ENCODE measurements at regions not wholly inside any gene's neighbourhood (a gene's known extent, or its start where the extent isn't known, plus 50 kb on each side); places are given as distances from the start of the nearest gene placed in this dataset.

DNA sequence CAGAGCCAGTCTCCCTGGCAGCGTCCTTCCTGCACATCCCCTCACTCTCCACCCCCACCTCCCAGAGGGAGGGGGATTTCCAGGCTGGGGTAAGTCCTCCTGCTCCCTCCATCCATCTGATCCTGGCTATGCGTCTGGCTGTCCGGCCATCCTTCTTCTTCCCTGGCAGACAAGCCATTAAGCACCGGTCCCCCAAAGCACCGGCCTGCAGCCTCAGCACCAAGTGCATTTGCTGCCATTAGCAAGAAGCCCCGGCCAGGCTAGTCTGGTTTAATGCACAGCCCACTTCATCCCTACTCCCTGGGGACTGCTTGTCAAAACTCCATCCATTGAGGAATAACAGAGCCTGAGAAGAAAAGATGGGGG is 208.7 kb upstream of the IER5L start:
- no peak for DNase-seq (ENCODE audit: low read depth, low spot score)
- Histone ChIP-seq H3K27ac (ENCODE audit: low read depth, low read length) (no peak overlapping the region), H2AFZ (ENCODE audit: low read depth, low read length, poor library complexity, severe bottlenecking) (no peak overlapping the region), H3K4me1 (ENCODE audit: control insufficient read depth in 1 of 2, insufficient read depth in 2 of 2, low read length in 2 of 2) (peaks cover 46 to 58% of the 10 kb centered on the region in 2 experiments), H3K9me2 (ENCODE audit: insufficient read depth) (no peaks in the 10 kb centered on the region), H3K9me3 (ENCODE audit: control insufficient read depth in 1 of 2, insufficient read depth in 1 of 2, low read depth in 1 of 2, low read length in 2 of 2) (no peaks in the 10 kb centered on the region), H3K36me3 (ENCODE audit: control insufficient read depth in 1 of 2, insufficient read depth in 2 of 2, low read length in 2 of 2) (no peaks in the 10 kb centered on the region), H4K20me1 (ENCODE audit: insufficient read depth) (no peaks in the 10 kb centered on the region), H3K9ac (ENCODE audit: low read length) (no peak overlapping the region), H3K27me3 (ENCODE audit: insufficient read depth, low read length) (no peaks in the 10 kb centered on the region), H3K4me2 (ENCODE audit: low read length) (no peak overlapping the region), H3K4me3 (replicated peaks in 1 of 2; ENCODE audit: low read depth in 1 of 2, low read length in 2 of 2) (no peak overlapping the region), H3K79me2 (ENCODE audit: insufficient read depth, low read length) (no peaks in the 10 kb centered on the region)
- no TSS peak for BruUV-seq (replicated peaks)
- POLR2A ChIA-PET: no interaction called here
- intact Hi-C loops (cut with micrococcal nuclease): no loop called here
- CTCF ChIA-PET: no interaction called here
- ATAC-seq: no peak
- TF ChIP-seq CBX3 (IDR thresholded peaks at IDR 0.05; ENCODE audit: low read depth): no peak
- TF ChIP-seq EGR1 (IDR thresholded peaks at IDR 0.05; ENCODE audit: low read depth): no peak
- TF ChIP-seq, protein P1, sequence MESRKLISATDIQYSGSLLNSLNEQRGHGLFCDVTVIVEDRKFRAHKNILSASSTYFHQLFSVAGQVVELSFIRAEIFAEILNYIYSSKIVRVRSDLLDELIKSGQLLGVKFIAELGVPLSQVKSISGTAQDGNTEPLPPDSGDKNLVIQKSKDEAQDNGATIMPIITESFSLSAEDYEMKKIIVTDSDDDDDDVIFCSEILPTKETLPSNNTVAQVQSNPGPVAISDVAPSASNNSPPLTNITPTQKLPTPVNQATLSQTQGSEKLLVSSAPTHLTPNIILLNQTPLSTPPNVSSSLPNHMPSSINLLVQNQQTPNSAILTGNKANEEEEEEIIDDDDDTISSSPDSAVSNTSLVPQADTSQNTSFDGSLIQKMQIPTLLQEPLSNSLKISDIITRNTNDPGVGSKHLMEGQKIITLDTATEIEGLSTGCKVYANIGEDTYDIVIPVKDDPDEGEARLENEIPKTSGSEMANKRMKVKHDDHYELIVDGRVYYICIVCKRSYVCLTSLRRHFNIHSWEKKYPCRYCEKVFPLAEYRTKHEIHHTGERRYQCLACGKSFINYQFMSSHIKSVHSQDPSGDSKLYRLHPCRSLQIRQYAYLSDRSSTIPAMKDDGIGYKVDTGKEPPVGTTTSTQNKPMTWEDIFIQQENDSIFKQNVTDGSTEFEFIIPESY (IDR thresholded peaks at IDR 0.05; ENCODE audit: extremely low read depth, insufficient replicate concordance, low read length): no peak
- TF ChIP-seq FOSL1 (IDR thresholded peaks at IDR 0.05; ENCODE audit: low read depth): no peak
- TF ChIP-seq EZH2phosphoT487 (IDR thresholded peaks at IDR 0.05; ENCODE audit: borderline replicate concordance): no peak
- no peak for TF ChIP-seq TCF7L2 (IDR thresholded peaks at IDR 0.05; ENCODE audit: borderline replicate concordance, extremely low read depth, insufficient read depth, insufficient read length)
- TF ChIP-seq, protein P2, sequence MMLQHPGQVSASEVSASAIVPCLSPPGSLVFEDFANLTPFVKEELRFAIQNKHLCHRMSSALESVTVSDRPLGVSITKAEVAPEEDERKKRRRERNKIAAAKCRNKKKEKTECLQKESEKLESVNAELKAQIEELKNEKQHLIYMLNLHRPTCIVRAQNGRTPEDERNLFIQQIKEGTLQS (IDR thresholded peaks at IDR 0.05): no peak
- no peak for TF ChIP-seq SRF (IDR thresholded peaks at IDR 0.05; ENCODE audit: low read depth)
- no peak for TF ChIP-seq POLR2A (IDR thresholded peaks at IDR 0.05; ENCODE audit: borderline replicate concordance, extremely low read depth, insufficient read depth, insufficient read length)
- no peak for TF ChIP-seq CEBPB (IDR thresholded peaks at IDR 0.05; ENCODE audit: low read depth)
- no peak for TF ChIP-seq SIN3A (IDR thresholded peaks at IDR 0.05; ENCODE audit: low read depth)
- TF ChIP-seq EZH2 (IDR thresholded peaks at IDR 0.05): no peak
- TF ChIP-seq, protein P3, sequence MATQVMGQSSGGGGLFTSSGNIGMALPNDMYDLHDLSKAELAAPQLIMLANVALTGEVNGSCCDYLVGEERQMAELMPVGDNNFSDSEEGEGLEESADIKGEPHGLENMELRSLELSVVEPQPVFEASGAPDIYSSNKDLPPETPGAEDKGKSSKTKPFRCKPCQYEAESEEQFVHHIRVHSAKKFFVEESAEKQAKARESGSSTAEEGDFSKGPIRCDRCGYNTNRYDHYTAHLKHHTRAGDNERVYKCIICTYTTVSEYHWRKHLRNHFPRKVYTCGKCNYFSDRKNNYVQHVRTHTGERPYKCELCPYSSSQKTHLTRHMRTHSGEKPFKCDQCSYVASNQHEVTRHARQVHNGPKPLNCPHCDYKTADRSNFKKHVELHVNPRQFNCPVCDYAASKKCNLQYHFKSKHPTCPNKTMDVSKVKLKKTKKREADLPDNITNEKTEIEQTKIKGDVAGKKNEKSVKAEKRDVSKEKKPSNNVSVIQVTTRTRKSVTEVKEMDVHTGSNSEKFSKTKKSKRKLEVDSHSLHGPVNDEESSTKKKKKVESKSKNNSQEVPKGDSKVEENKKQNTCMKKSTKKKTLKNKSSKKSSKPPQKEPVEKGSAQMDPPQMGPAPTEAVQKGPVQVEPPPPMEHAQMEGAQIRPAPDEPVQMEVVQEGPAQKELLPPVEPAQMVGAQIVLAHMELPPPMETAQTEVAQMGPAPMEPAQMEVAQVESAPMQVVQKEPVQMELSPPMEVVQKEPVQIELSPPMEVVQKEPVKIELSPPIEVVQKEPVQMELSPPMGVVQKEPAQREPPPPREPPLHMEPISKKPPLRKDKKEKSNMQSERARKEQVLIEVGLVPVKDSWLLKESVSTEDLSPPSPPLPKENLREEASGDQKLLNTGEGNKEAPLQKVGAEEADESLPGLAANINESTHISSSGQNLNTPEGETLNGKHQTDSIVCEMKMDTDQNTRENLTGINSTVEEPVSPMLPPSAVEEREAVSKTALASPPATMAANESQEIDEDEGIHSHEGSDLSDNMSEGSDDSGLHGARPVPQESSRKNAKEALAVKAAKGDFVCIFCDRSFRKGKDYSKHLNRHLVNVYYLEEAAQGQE (IDR thresholded peaks at IDR 0.05; ENCODE audit: low read depth): no peak
- no peak for TF ChIP-seq ZNF274 (IDR thresholded peaks at IDR 0.05; ENCODE audit: low read depth, low read length)
- no peak for TF ChIP-seq SP1 (IDR thresholded peaks at IDR 0.05; ENCODE audit: low read depth)
- no peak for TF ChIP-seq JUND (IDR thresholded peaks at IDR 0.05)
- no peak for TF ChIP-seq CTCF (IDR thresholded peaks at IDR 0.05 in 2 of 3, conservative IDR thresholded peaks at IDR 0.05 in 1 of 3; ENCODE audit: borderline replicate concordance in 1 of 3, insufficient read depth in 1 of 3, low read depth in 2 of 3, low read length in 2 of 3)
- no peak for TF ChIP-seq POLR2AphosphoS5 (IDR thresholded peaks at IDR 0.05; ENCODE audit: low read depth, low read length)
- TF ChIP-seq ELF1 (IDR thresholded peaks at IDR 0.05; ENCODE audit: borderline replicate concordance, low read depth): no peak
- RAD21 ChIA-PET (ENCODE audit: low non-redundant PET in 1 of 2, low total read pairs in 2 of 2, uncharacterized antibody in 2 of 2, unreplicated experiment in 2 of 2): no interaction called here
